ENCODE measurements at regions not wholly inside any gene's neighbourhood (a gene's known extent, or its start where the extent isn't known, plus 50 kb on each side); places are given as distances from the start of the nearest gene placed in this dataset.

GRCh38 chr1:213560226-213560625 is 427.5 kb upstream of the PROX1 start:
- no peaks in the 10 kb centered on the region for H3K36me3 ChIP-seq (ENCODE audit: insufficient read depth, insufficient read length, low read length)
- TF ChIP-seq YY1 (IDR thresholded peaks at IDR 0.05; ENCODE audit: insufficient read depth, insufficient read length) (no peak), ZNF274 (IDR thresholded peaks at IDR 0.05; ENCODE audit: low read depth, low read length) (no peak), SUZ12 (IDR thresholded peaks at IDR 0.05; ENCODE audit: extremely low read depth, insufficient read depth, insufficient read length) (no peak)
- no peak for DNase-seq (ENCODE audit: low read depth, low spot score)
- 0 out of 2 replicates have a peak, but pooled peaks cover 3% of the 10 kb centered on the region for H3K9me3 ChIP-seq (ENCODE audit: insufficient read depth, low read length)
- H3K4me3 ChIP-seq (ENCODE audit: insufficient read length, low read depth), result no peak overlapping the region
- H3K4me1 ChIP-seq (ENCODE audit: insufficient read depth, insufficient read length), result no peaks in the 10 kb centered on the region
- no peak overlapping the region for H3K9ac ChIP-seq (ENCODE audit: insufficient read length, low read depth)
- H3K27me3 ChIP-seq (ENCODE audit: insufficient read depth, insufficient read length), result no peaks in the 10 kb centered on the region

- no peak for DNase-seq (ENCODE audit: low read depth, low spot score)
These were observed 425.9 kb upstream of the PROX1 start for GRCh38 chr1:213561870-213562269.

GRCh38 chr1:213564215-213564659 is 423.5 kb upstream of the PROX1 start:
- TF ChIP-seq SUZ12 (IDR thresholded peaks at IDR 0.05; ENCODE audit: extremely low read depth, insufficient read depth, insufficient read length) (no peak), ZNF274 (IDR thresholded peaks at IDR 0.05; ENCODE audit: low read depth, low read length) (no peak), YY1 (IDR thresholded peaks at IDR 0.05; ENCODE audit: insufficient read depth, insufficient read length) (no peak)
- Histone ChIP-seq H3K27me3 (ENCODE audit: insufficient read depth, insufficient read length) (no peaks in the 10 kb centered on the region), H3K4me3 (ENCODE audit: insufficient read length, low read depth) (no peak overlapping the region), H3K4me1 (ENCODE audit: insufficient read depth, insufficient read length) (no peaks in the 10 kb centered on the region), H3K9me3 (ENCODE audit: insufficient read depth, low read length) (peaks cover 12% of the 10 kb centered on the region), H3K9ac (ENCODE audit: insufficient read length, low read depth) (no peak overlapping the region), H3K36me3 (ENCODE audit: insufficient read depth, insufficient read length, low read length) (no peaks in the 10 kb centered on the region)
- peak; percentile 61 for DNase-seq (ENCODE audit: low read depth, low spot score)

More at GRCh38 chr1:213561870-213562269, 425.9 kb upstream of the PROX1 start:
- no peaks in the 10 kb centered on the region for H3K36me3 ChIP-seq (ENCODE audit: insufficient read depth, insufficient read length, low read length)
- H3K4me1 ChIP-seq (ENCODE audit: insufficient read depth, insufficient read length), result no peaks in the 10 kb centered on the region
- H3K9me3 ChIP-seq (ENCODE audit: insufficient read depth, low read length), result peaks cover 12% of the 10 kb centered on the region
- no peaks in the 10 kb centered on the region for H3K27me3 ChIP-seq (ENCODE audit: insufficient read depth, insufficient read length)
- H3K9ac ChIP-seq (ENCODE audit: insufficient read length, low read depth), result no peak overlapping the region
- H3K4me3 ChIP-seq (ENCODE audit: insufficient read length, low read depth), result no peak overlapping the region
- TF ChIP-seq ZNF274 (IDR thresholded peaks at IDR 0.05; ENCODE audit: low read depth, low read length), result no peak

GRCh38 chr1:213568929-213569815 is 418.6 kb upstream of the PROX1 start:
- Histone ChIP-seq H3K9ac (ENCODE audit: insufficient read length, low read depth) (no peak overlapping the region), H3K27me3 (ENCODE audit: insufficient read depth, insufficient read length) (no peaks in the 10 kb centered on the region), H3K36me3 (ENCODE audit: insufficient read depth, insufficient read length, low read length) (no peaks in the 10 kb centered on the region), H3K4me3 (ENCODE audit: insufficient read length, low read depth) (no peak overlapping the region), H3K9me3 (ENCODE audit: insufficient read depth, low read length) (peaks cover 9% of the 10 kb centered on the region), H3K4me1 (ENCODE audit: insufficient read depth, insufficient read length) (no peaks in the 10 kb centered on the region)
- TF ChIP-seq SUZ12 (IDR thresholded peaks at IDR 0.05; ENCODE audit: extremely low read depth, insufficient read depth, insufficient read length) (no peak), ZNF274 (IDR thresholded peaks at IDR 0.05; ENCODE audit: low read depth, low read length) (no peak), YY1 (IDR thresholded peaks at IDR 0.05; ENCODE audit: insufficient read depth, insufficient read length) (no peak)
- no peak for DNase-seq (ENCODE audit: low read depth, low spot score)

GRCh38 chr1:213569816-213570150 is 418.0 kb upstream of the PROX1 start:
- H3K27me3 ChIP-seq (ENCODE audit: insufficient read depth, insufficient read length), result no peaks in the 10 kb centered on the region
- H3K4me3 ChIP-seq (ENCODE audit: insufficient read length, low read depth), result no peak overlapping the region
- no peak overlapping the region for H3K9ac ChIP-seq (ENCODE audit: insufficient read length, low read depth)
- no peak for TF ChIP-seq SUZ12 (IDR thresholded peaks at IDR 0.05; ENCODE audit: extremely low read depth, insufficient read depth, insufficient read length)
- no peak for TF ChIP-seq ZNF274 (IDR thresholded peaks at IDR 0.05; ENCODE audit: low read depth, low read length)
- no peak for TF ChIP-seq YY1 (IDR thresholded peaks at IDR 0.05; ENCODE audit: insufficient read depth, insufficient read length)
- H3K36me3 ChIP-seq (ENCODE audit: insufficient read depth, insufficient read length, low read length), result no peaks in the 10 kb centered on the region
- H3K4me1 ChIP-seq (ENCODE audit: insufficient read depth, insufficient read length), result no peaks in the 10 kb centered on the region
- H3K9me3 ChIP-seq (ENCODE audit: insufficient read depth, low read length), result peaks cover 9% of the 10 kb centered on the region
- DNase-seq (ENCODE audit: low read depth, low spot score), result no peak

GRCh38 chr1:213570487-213570886 is 417.3 kb upstream of the PROX1 start:
- no peak for TF ChIP-seq YY1 (IDR thresholded peaks at IDR 0.05; ENCODE audit: insufficient read depth, insufficient read length)
- no peak for TF ChIP-seq ZNF274 (IDR thresholded peaks at IDR 0.05; ENCODE audit: low read depth, low read length)
- TF ChIP-seq SUZ12 (IDR thresholded peaks at IDR 0.05; ENCODE audit: extremely low read depth, insufficient read depth, insufficient read length), result no peak
- Histone ChIP-seq H3K9ac (ENCODE audit: insufficient read length, low read depth) (no peak overlapping the region), H3K27me3 (ENCODE audit: insufficient read depth, insufficient read length) (no peaks in the 10 kb centered on the region), H3K9me3 (ENCODE audit: insufficient read depth, low read length) (peaks cover 9% of the 10 kb centered on the region), H3K4me3 (ENCODE audit: insufficient read length, low read depth) (no peak overlapping the region), H3K4me1 (ENCODE audit: insufficient read depth, insufficient read length) (no peaks in the 10 kb centered on the region), H3K36me3 (ENCODE audit: insufficient read depth, insufficient read length, low read length) (no peaks in the 10 kb centered on the region)
- no peak for DNase-seq (ENCODE audit: low read depth, low spot score)

GRCh38 chr1:213571419-213571818 is 416.4 kb upstream of the PROX1 start:
- H3K4me3 ChIP-seq (ENCODE audit: insufficient read length, low read depth), result no peak overlapping the region
- no peak for DNase-seq (ENCODE audit: low read depth, low spot score)
- H3K9me3 ChIP-seq (ENCODE audit: insufficient read depth, low read length), result peaks cover 5% of the 10 kb centered on the region
- no peaks in the 10 kb centered on the region for H3K4me1 ChIP-seq (ENCODE audit: insufficient read depth, insufficient read length)
- no peaks in the 10 kb centered on the region for H3K27me3 ChIP-seq (ENCODE audit: insufficient read depth, insufficient read length)
- TF ChIP-seq YY1 (IDR thresholded peaks at IDR 0.05; ENCODE audit: insufficient read depth, insufficient read length) (no peak), ZNF274 (IDR thresholded peaks at IDR 0.05; ENCODE audit: low read depth, low read length) (no peak), SUZ12 (IDR thresholded peaks at IDR 0.05; ENCODE audit: extremely low read depth, insufficient read depth, insufficient read length) (no peak)
- no peak overlapping the region for H3K9ac ChIP-seq (ENCODE audit: insufficient read length, low read depth)
- no peaks in the 10 kb centered on the region for H3K36me3 ChIP-seq (ENCODE audit: insufficient read depth, insufficient read length, low read length)
